IMR-90 (cell line): ENCODE measurements at regions not wholly inside any gene's neighbourhood (a gene's known extent, or its start where the extent isn't known, plus 50 kb on each side); places are given as distances from the start of the nearest gene placed in this dataset.
A peak's percentile ranks its signal among the peaks of the same experiment; 100 is the strongest.

Experiments
- CTCF ChIP-seq: conservative IDR thresholded peaks from 2 replicates; pipeline ENCODE4 v1.5.1; 2012; ENCODE audit warnings: mild to moderate bottlenecking, low read depth, low read length, improper control_type of control experiment
- ELK1 ChIP-seq: fragments of 150-350 bp; IDR thresholded peaks from 2 replicates; pipeline ENCODE4 v1.6.1; 2016; ENCODE audit warnings: low read depth, mild to moderate bottlenecking, low read length, moderate library complexity, borderline replicate concordance
- MAFK ChIP-seq: IDR thresholded peaks from 2 replicates; pipeline ENCODE4 v1.6.1; 2012; ENCODE audit warnings: low read depth, low read length, improper control_type of control experiment
- POLR2A ChIP-seq: IDR thresholded peaks from 2 replicates; pipeline ENCODE4 v1.6.1; 2012; ENCODE audit warnings: mild to moderate bottlenecking, low read depth, low read length
- RAD21 ChIP-seq: IDR thresholded peaks from 2 replicates; pipeline ENCODE4 v1.6.1; 2012; ENCODE audit warnings: low read length, improper control_type of control experiment
- RCOR1 ChIP-seq: IDR thresholded peaks from 2 replicates; pipeline ENCODE4 v1.6.1; 2012; ENCODE audit warnings: mild to moderate bottlenecking, low read length, improper control_type of control experiment; ENCODE audit not compliant: insufficient replicate concordance
- RFX5 ChIP-seq: IDR thresholded peaks from 2 replicates; pipeline ENCODE4 v1.8.0; 2012; ENCODE audit warnings: low read depth, mild to moderate bottlenecking, low read length, moderate library complexity
- SMC3 ChIP-seq: fragments of 150-350 bp; IDR thresholded peaks from 2 replicates; pipeline ENCODE4 v1.6.1; 2016; ENCODE audit warnings: low read depth, mild to moderate bottlenecking, antibody characterized with exemption, low read length, moderate library complexity
- USF2 ChIP-seq: fragments of 150-350 bp; IDR thresholded peaks from 2 replicates; pipeline ENCODE4 v1.6.1; 2017; ENCODE audit warnings: mild to moderate bottlenecking, antibody characterized with exemption, low read length, low read depth

GRCh38 chr11:37946155-37946766 lies 1348.2 kb upstream of the RAG2 start:
- TF ChIP-seq CTCF = peak; percentile 64
- TF ChIP-seq MAFK = no peak
- no peak for TF ChIP-seq USF2
- TF ChIP-seq SMC3 = peak; percentile 44
- TF ChIP-seq RAD21 = peak; percentile 54
- no peak for TF ChIP-seq POLR2A
- no peak for TF ChIP-seq RFX5
- no peak for TF ChIP-seq RCOR1
- TF ChIP-seq ELK1 = no peak
